Esophagus squamous epithelium (tissue), 5 donors: ENCODE measurements at regions not wholly inside any gene's neighbourhood (a gene's known extent, or its start where the extent isn't known, plus 50 kb on each side); places are given as distances from the start of the nearest gene placed in this dataset.
A peak's percentile ranks its signal among the peaks of the same experiment; 100 is the strongest.

Experiments
- DNase-seq: peaks from one replicate; lab custom pipeline; 2025; lab: John Stamatoyannopoulos, UW
- H3K27ac ChIP-seq, 4 donors: fragments of 200-600 bp; sonication (generic); one replicate each; pipeline ENCODE4 v1.5.1; 2016 to 2019; ENCODE audit warnings: mild to moderate bottlenecking in 1 of 4
- H3K27me3 ChIP-seq, 4 donors: fragments of 200-600 bp; sonication (generic); 1 replicate in 3 of 4; 2 replicates in 1 of 4; pipeline versions ENCODE4 v1.5.1 to v1.6.0; 2017 to 2021; ENCODE audit warnings: antibody characterized with exemption in 1 of 4
- H3K36me3 ChIP-seq, 3 donors: fragments of 200-600 bp; sonication (generic); one replicate each; pipeline ENCODE4 v1.5.1; 2016 to 2019
- H3K4me1 ChIP-seq, 3 donors: fragments of 200-600 bp; sonication (generic); one replicate each; pipeline ENCODE4 v1.5.1; 2017 to 2019
- H3K4me3 ChIP-seq, 4 donors: fragments of 200-600 bp; sonication (generic); 1 replicate in 3 of 4; 2 replicates in 1 of 4; pipeline ENCODE4 v1.5.1; 2016 to 2019; ENCODE audit warnings: mild to moderate bottlenecking in 2 of 4, moderate library complexity in 1 of 4
- H3K9me3 ChIP-seq, 3 donors: fragments of 200-600 bp; sonication (generic); one replicate each; pipeline ENCODE4 v1.5.1; 2016 to 2019
- CTCF ChIP-seq, 6 experiments: fragments of 450-650 bp in 4 of 6; fragments of 200-600 bp in 2 of 6; sonication (generic) in 2 of 6; IDR thresholded peaks; one replicate each; pipeline ENCODE4 v1.5.1; 2016 to 2019; ENCODE audit warnings: antibody characterized with exemption in 6 of 6, mild to moderate bottlenecking in 4 of 6, moderate library complexity in 4 of 6
- POLR2A ChIP-seq, 4 donors: fragments of 450-650 bp; IDR thresholded peaks; one replicate each; pipeline ENCODE4 v1.6.1; 2017; ENCODE audit warnings: antibody characterized with exemption in 4 of 4, mild to moderate bottlenecking in 4 of 4, moderate library complexity in 3 of 4
- WGBS, 2 donors: methylation state at CpG; one replicate each; pipeline ENCODE4 v1.1.5; 2018; 5-methylcytosine and 5-hydroxymethylcytosine counted together
- intact Hi-C: fragments of 100-400 bp; cut with DNase I; formaldehyde crosslinking; loops from one replicate; pipeline ENCODE4 v1.15.0; 2022
- donor health status: DM: yes; HTN: yes; CAD: no.

- 86 to 96% methylated on average over 3 of the region's 3 CpGs for WGBS, 2 donors
- Histone ChIP-seq H3K4me3 (no peak overlapping the region), H3K36me3 (no peaks in the 10 kb centered on the region), H3K9me3 (no peaks in the 10 kb centered on the region), H3K4me1 (no peaks in the 10 kb centered on the region), H3K27ac (no peak overlapping the region), H3K27me3 (no peaks in the 10 kb centered on the region)
- no peak for DNase-seq
- TF ChIP-seq POLR2A (IDR thresholded peaks at IDR 0.05) (no peak), CTCF (IDR thresholded peaks at IDR 0.05) (no peak)
- intact Hi-C loops: no loop called here
Measured at GRCh38 chr17:27970587-27970986, 71.9 kb upstream of the NLK start.

DNA sequence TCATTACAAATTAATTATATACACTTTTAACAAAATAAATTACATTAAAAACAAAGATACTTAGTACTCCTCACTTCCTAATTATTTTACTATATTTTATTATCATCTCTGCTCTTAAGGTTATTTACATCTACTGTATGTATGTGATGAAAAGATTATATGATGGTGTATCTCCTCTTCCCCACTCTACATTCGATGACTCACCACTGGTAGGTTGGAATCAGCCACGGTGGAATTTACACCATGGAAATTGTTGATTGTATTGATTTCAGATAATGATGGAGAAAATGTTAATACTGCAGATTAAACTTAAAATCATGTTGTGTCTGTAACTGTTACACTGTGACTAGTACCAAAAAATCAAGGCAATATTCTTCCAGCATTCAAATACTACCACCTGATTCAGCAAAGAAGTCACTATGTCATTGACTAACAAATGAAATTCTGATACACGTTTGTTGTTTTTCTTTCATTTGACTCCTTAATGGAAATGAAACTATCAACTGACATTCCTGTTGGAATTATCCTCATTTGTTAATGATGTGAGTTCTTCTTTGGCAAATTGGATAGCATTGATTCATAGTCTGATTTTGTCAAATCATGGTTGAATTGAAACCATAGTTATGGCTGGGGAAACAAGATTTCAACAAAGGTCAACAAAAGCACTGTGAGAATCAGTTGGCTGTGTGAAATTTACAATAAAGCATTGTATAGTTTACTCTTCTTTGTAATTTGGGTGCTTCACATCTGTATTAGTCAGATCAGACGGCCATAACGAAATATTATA, 69.0 kb upstream of the NLK start:
- 71 to 78% methylated on average over 5 of the region's 5 CpGs for WGBS, 2 donors
- H3K4me1 ChIP-seq: no peaks in the 10 kb centered on the region
- H3K36me3 ChIP-seq: no peaks in the 10 kb centered on the region
- DNase-seq: no peak
- TF ChIP-seq CTCF (IDR thresholded peaks at IDR 0.05) (no peak), POLR2A (IDR thresholded peaks at IDR 0.05) (no peak)
- no peak overlapping the region for H3K27ac ChIP-seq
- intact Hi-C loops: no loop called here
- H3K4me3 ChIP-seq: no peak overlapping the region
- no peaks in the 10 kb centered on the region for H3K9me3 ChIP-seq
- H3K27me3 ChIP-seq: no peaks in the 10 kb centered on the region

DNA sequence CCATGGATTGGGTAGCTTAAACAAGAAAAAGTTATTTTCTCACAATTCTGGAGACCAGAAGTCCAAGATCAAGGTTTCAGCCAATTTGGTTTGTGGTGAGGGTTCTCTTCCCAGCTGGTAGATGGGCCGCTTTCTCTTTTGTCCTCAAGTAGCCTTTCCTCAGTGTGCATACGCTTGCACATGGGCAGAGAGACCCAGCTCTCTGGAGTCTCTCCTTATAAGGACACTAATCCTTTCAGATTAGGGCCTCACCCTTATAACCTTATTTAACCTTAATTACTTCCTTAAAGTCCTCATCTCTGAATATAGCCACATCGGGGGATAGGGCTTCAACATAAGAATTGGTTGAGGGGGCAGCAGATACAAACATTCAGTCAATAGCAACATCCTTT, 68.4 kb upstream of the NLK start:
- no peak for DNase-seq
- Histone ChIP-seq H3K27ac (peak overlapping the region in 1 of 4 donors; percentile 26), H3K36me3 (no peaks in the 10 kb centered on the region), H3K27me3 (no peaks in the 10 kb centered on the region), H3K9me3 (no peaks in the 10 kb centered on the region), H3K4me3 (no peak overlapping the region), H3K4me1 (no peaks in the 10 kb centered on the region)
- intact Hi-C loops: no loop called here
- 80 to 88% methylated on average over 3 of the region's 3 CpGs for whole genome bisulfite sequencing, 2 donors
- TF ChIP-seq POLR2A (IDR thresholded peaks at IDR 0.05): no peak
- no peak for TF ChIP-seq CTCF (IDR thresholded peaks at IDR 0.05)

GRCh38 chr17:27974531-27975145, 67.8 kb upstream of the NLK start:
- Histone ChIP-seq H3K36me3 (no peaks in the 10 kb centered on the region), H3K4me1 (no peaks in the 10 kb centered on the region), H3K9me3 (no peaks in the 10 kb centered on the region), H3K27ac (peak overlapping the region in 1 of 4 donors; percentile 25), H3K4me3 (no peak overlapping the region), H3K27me3 (no peaks in the 10 kb centered on the region)
- WGBS, 2 donors: 48 to 70% methylated on average over 5 to 6 of the region's 6 CpGs
- no peak for TF ChIP-seq CTCF (IDR thresholded peaks at IDR 0.05)
- no peak for DNase-seq
- intact Hi-C loops: no loop called here
